ENCODE measurements at regions not wholly inside any gene's neighbourhood (a gene's known extent, or its start where the extent isn't known, plus 50 kb on each side); places are given as distances from the start of the nearest gene placed in this dataset.

DNA sequence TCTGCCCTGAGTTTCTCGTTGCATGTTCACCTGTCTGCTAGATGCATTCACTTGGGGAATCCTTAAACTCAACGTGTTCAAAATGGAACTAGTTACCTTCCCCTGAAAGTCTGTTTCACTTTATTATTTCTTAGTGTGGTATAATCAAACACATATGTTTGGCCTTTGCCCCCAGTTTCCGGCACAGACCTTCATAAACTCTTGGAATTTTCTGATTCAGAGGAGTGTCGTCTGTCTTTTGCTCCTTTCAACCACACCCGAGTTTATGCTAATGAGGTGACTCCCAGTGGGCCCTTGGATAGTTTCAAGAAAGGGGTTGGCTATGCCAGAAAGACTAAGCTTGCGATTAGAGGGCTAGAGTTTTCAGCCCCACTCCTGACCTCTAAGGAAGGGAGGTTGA lies 198.9 kb downstream of the CDCA7 start:
- TF ChIP-seq, protein P1, sequence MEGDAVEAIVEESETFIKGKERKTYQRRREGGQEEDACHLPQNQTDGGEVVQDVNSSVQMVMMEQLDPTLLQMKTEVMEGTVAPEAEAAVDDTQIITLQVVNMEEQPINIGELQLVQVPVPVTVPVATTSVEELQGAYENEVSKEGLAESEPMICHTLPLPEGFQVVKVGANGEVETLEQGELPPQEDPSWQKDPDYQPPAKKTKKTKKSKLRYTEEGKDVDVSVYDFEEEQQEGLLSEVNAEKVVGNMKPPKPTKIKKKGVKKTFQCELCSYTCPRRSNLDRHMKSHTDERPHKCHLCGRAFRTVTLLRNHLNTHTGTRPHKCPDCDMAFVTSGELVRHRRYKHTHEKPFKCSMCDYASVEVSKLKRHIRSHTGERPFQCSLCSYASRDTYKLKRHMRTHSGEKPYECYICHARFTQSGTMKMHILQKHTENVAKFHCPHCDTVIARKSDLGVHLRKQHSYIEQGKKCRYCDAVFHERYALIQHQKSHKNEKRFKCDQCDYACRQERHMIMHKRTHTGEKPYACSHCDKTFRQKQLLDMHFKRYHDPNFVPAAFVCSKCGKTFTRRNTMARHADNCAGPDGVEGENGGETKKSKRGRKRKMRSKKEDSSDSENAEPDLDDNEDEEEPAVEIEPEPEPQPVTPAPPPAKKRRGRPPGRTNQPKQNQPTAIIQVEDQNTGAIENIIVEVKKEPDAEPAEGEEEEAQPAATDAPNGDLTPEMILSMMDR (IDR thresholded peaks at IDR 0.05; ENCODE audit: insufficient read depth, low read length, poor library complexity, severe bottlenecking): no peak
- TF ChIP-seq EZH2phosphoT487 (conservative IDR thresholded peaks at IDR 0.05; ENCODE audit: low read length): no peak
